ENCODE measurements at regions not wholly inside any gene's neighbourhood (a gene's known extent, or its start where the extent isn't known, plus 50 kb on each side); places are given as distances from the start of the nearest gene placed in this dataset.

- TF ChIP-seq, protein P1, sequence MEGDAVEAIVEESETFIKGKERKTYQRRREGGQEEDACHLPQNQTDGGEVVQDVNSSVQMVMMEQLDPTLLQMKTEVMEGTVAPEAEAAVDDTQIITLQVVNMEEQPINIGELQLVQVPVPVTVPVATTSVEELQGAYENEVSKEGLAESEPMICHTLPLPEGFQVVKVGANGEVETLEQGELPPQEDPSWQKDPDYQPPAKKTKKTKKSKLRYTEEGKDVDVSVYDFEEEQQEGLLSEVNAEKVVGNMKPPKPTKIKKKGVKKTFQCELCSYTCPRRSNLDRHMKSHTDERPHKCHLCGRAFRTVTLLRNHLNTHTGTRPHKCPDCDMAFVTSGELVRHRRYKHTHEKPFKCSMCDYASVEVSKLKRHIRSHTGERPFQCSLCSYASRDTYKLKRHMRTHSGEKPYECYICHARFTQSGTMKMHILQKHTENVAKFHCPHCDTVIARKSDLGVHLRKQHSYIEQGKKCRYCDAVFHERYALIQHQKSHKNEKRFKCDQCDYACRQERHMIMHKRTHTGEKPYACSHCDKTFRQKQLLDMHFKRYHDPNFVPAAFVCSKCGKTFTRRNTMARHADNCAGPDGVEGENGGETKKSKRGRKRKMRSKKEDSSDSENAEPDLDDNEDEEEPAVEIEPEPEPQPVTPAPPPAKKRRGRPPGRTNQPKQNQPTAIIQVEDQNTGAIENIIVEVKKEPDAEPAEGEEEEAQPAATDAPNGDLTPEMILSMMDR (conservative IDR thresholded peaks at IDR 0.05; ENCODE audit: low read length): peak; percentile 65
- peak; percentile 59 for DNase-seq (ENCODE audit: low read depth)
- H3K4me3 ChIP-seq (ENCODE audit: low read length): no peak overlapping the region
Measured at GRCh38 chrX:140918398-140919038, 83.9 kb upstream of the SPANXB1 start.

DNA sequence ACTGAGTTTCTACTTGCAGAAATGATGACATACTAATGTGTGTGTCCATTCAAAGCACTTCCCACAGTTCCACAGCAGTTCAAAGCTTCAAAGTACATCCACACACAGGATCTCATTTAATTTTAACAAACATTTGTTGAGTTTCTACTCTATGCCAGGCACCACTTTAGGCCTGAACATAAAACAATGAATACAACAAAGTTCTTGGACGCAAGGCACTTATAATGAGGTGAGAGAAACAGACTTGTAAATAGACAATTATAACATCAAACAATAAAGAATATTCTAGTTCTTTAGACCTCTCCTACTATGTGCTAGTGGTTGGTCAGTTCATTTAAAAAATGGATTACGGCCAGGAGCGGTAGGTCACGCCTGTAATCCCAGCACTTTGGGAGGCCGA lies 82.0 kb upstream of the SPANXB1 start:
- TF ChIP-seq, protein P1 (conservative IDR thresholded peaks at IDR 0.05; ENCODE audit: low read length): no peak
- no peak for DNase-seq (ENCODE audit: low read depth)

DNA sequence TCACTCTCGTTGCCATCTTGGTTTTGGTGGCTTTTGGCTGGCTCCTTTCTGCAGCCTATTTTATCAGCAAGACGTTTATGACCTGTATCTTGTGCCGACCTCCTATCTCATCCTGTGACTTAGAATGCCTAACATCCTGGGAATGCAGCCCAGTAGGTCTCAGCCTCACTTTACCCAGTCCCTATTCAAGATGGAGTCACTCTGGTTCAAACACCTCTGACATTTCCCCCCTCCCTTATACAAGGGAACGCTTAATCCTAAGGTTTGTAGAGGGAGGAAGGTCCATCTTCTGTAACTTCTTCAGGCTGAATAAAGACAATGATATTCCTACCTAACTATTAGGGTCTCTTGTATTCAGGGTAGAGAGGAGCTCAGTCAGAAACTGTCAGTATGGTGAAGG lies 79.3 kb upstream of the SPANXB1 start:
- no peak for DNase-seq (ENCODE audit: low read depth)
- H3K4me3 ChIP-seq (ENCODE audit: low read length): no peak overlapping the region
- TF ChIP-seq, protein P1 (conservative IDR thresholded peaks at IDR 0.05; ENCODE audit: low read length): no peak

More for the DNA sequence above, 82.0 kb upstream of the SPANXB1 start:
- no peak overlapping the region for H3K4me3 ChIP-seq (ENCODE audit: low read length)

- TF ChIP-seq, protein P1 (conservative IDR thresholded peaks at IDR 0.05; ENCODE audit: low read length): no peak
- DNase-seq (ENCODE audit: low read depth): no peak
Measured at GRCh38 chrX:140928739-140929138, 73.7 kb upstream of the SPANXB1 start.

GRCh38 chrX:140933016-140933415 lies 69.4 kb upstream of the SPANXB1 start:
- no peak for DNase-seq (ENCODE audit: low read depth)
- TF ChIP-seq, protein P1 (conservative IDR thresholded peaks at IDR 0.05; ENCODE audit: low read length): no peak
- no peak overlapping the region for H3K4me3 ChIP-seq (ENCODE audit: low read length)

More at GRCh38 chrX:140928739-140929138, 73.7 kb upstream of the SPANXB1 start:
- no peak overlapping the region for H3K4me3 ChIP-seq (ENCODE audit: low read length)

- DNase-seq (ENCODE audit: low read depth): no peak
- no peak overlapping the region for H3K4me3 ChIP-seq (ENCODE audit: low read length)
- TF ChIP-seq, protein P1 (conservative IDR thresholded peaks at IDR 0.05; ENCODE audit: low read length): no peak
Measured at GRCh38 chrX:140933874-140934655, 68.3 kb upstream of the SPANXB1 start.

DNA sequence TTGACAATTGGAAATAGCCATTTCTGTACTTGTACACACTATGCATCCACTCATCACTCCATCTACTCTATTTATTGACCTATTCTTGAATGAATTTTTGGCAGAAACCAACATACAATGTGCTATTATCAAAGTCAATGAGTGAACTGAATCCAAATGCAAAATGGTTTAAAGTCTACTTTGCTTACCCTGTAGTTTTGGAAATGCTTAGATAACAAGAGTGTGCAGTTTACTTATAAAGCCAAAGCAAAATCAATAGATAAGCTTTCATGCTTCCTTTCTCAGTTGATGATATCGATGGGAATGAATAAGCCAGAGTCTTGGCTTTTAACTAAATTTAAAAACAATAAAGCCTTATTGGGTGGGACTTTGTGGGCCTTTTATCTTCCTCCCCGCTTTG lies 58.9 kb upstream of the SPANXB1 start:
- DNase-seq (ENCODE audit: low read depth): no peak
- TF ChIP-seq, protein P1 (conservative IDR thresholded peaks at IDR 0.05; ENCODE audit: low read length): no peak
- no peak overlapping the region for H3K4me3 ChIP-seq (ENCODE audit: low read length)

Data from AG10803 (cell line).